Psoas muscle (tissue), 7 donors: ENCODE measurements at regions not wholly inside any gene's neighbourhood (a gene's known extent, or its start where the extent isn't known, plus 50 kb on each side); places are given as distances from the start of the nearest gene placed in this dataset.

Source experiments
- ATAC-seq, 4 donors: fragments of 200-7000 bp; cut with Tn5 transposase; one replicate each; pipeline ENCODE4 v1.9.1; 2020; ENCODE audit warnings: moderate library complexity in 3 of 4, mild to moderate bottlenecking in 2 of 4
- DNase-seq, 2 donors: peaks; one replicate each; pipeline ENCODE4 v3.0.0-alpha.2; 2020
- H3K27ac ChIP-seq: fragments of 200-600 bp; one replicate; pipeline ENCODE4 v1.8.0; 2022
- H3K27me3 ChIP-seq, 3 donors: fragments of 200-600 bp in 1 of 3; one replicate each; pipeline versions ENCODE4 v1.6.1 to v1.8.0; 2013 to 2022; ENCODE audit warnings: low read length in 2 of 3, mild to moderate bottlenecking in 2 of 3, moderate library complexity in 1 of 3; ENCODE audit not compliant: insufficient read depth in 3 of 3
- H3K36me3 ChIP-seq, 2 donors: fragments of 200-600 bp in 1 of 2; one replicate each; pipeline versions ENCODE4 v1.6.1 to v1.8.0; 2013 to 2022; ENCODE audit warnings: low read depth in 1 of 2, mild to moderate bottlenecking in 1 of 2, moderate library complexity in 1 of 2; ENCODE audit not compliant: insufficient read depth in 1 of 2
- H3K4me1 ChIP-seq: fragments of 200-600 bp; one replicate; pipeline ENCODE4 v1.8.0; 2022
- H3K4me3 ChIP-seq: fragments of 200-600 bp; one replicate; pipeline ENCODE4 v1.8.0; 2022; ENCODE audit warnings: mild to moderate bottlenecking
- H3K9me3 ChIP-seq: fragments of 200-600 bp; one replicate; pipeline ENCODE4 v1.8.0; 2022
- WGBS, 3 donors: extraction: QIAGEN DNeasy Blood & Tissue Kit; methylation state at CpG; one replicate each; pipeline versions ENCODE4 v1.1.6 to v1.1.7; 2013; 5-methylcytosine and 5-hydroxymethylcytosine counted together
- intact Hi-C, 2 donors: fragments of 100-400 bp; cut with DNase I; formaldehyde crosslinking; loops; one replicate each; pipeline versions ENCODE4 v1.11.0 to v1.14.2; 2022
- TF ChIP-seq, protein P1 (sequence below): fragments of 200-600 bp; IDR thresholded peaks from one replicate; pipeline ENCODE4 v1.8.0; 2022; ENCODE audit warnings: antibody characterized with exemption
- donor health status: healthy with polysubstance abuse.
- donor health status: DM: no; HTN: no; CAD: no; lungs with moderate emphysema.
- donor health status: Bipolar disorder and iron deficiency.
- donor health status: healthy.
- donor health status: DM: yes; HTN: yes; CAD: no.
- donor health status: DM: no; HTN: no; CAD: no.
- donor health status: DM: yes; HTN: yes; CAD: no.

DNA sequence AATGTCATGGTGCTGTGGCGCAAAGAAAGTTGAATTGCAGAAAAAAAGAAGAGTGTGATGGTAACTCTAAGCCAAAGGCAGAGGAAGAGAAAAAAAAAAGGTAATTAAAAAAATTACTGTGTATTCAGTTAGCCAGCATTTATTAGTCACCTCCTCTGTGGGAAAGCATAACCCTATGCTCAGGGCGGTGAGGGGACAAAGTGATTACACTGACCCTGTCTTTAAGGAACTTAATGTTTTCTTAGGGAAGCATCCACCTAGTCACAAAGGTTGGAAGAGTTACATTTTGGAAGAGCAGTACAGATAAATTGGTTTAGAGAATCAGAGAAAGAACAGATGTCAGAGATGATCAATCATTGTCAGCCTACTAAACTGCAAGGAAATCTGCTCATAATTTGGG is 410.3 kb downstream of the CDH11 start:
- no peaks in the 10 kb centered on the region for H3K9me3 ChIP-seq
- DNase-seq (no peak), ATAC-seq (no peak)
- TF ChIP-seq, protein P1, sequence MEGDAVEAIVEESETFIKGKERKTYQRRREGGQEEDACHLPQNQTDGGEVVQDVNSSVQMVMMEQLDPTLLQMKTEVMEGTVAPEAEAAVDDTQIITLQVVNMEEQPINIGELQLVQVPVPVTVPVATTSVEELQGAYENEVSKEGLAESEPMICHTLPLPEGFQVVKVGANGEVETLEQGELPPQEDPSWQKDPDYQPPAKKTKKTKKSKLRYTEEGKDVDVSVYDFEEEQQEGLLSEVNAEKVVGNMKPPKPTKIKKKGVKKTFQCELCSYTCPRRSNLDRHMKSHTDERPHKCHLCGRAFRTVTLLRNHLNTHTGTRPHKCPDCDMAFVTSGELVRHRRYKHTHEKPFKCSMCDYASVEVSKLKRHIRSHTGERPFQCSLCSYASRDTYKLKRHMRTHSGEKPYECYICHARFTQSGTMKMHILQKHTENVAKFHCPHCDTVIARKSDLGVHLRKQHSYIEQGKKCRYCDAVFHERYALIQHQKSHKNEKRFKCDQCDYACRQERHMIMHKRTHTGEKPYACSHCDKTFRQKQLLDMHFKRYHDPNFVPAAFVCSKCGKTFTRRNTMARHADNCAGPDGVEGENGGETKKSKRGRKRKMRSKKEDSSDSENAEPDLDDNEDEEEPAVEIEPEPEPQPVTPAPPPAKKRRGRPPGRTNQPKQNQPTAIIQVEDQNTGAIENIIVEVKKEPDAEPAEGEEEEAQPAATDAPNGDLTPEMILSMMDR, result no peak
- H3K4me3 ChIP-seq, result no peak overlapping the region
- no peak overlapping the region for H3K27ac ChIP-seq
- H3K36me3 ChIP-seq, result no peaks in the 10 kb centered on the region
- intact Hi-C loops, result no loop called here
- no peaks in the 10 kb centered on the region for H3K4me1 ChIP-seq
- no peaks in the 10 kb centered on the region for H3K27me3 ChIP-seq
- WGBS, 3 donors, result 86 to 97% (median 95%) methylated on average over 2 of the region's 2 CpGs

DNA sequence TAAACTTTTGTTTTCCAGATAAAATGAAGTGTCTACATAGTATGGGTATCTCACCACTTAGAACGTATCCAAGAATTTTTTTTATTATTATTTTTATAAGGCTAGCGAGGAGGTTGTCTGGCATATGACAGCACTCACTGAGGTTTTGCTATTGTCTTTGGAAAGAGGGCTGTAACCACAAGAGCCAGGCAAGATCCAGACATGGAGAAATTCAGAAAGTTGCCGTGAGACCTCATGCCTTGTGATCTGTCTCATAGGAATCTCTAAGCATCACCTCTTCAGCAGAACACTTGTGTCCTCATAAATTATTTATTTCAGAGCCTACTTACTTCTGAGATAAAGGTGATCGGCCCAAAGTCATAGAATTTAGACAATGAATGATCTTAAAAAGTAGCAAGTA is 410.8 kb downstream of the CDH11 start:
- WGBS, 3 donors, result 88 to 90% (median 89%) methylated on average over 4 of the region's 4 CpGs
- H3K27me3 ChIP-seq, result no peaks in the 10 kb centered on the region
- intact Hi-C loops, result no loop called here
- H3K27ac ChIP-seq, result no peak overlapping the region
- DNase-seq (no peak), ATAC-seq (no peak)
- H3K4me1 ChIP-seq, result no peaks in the 10 kb centered on the region
- no peak overlapping the region for H3K4me3 ChIP-seq
- H3K9me3 ChIP-seq, result no peaks in the 10 kb centered on the region
- H3K36me3 ChIP-seq, result no peaks in the 10 kb centered on the region
- TF ChIP-seq, protein P1, result no peak

DNA sequence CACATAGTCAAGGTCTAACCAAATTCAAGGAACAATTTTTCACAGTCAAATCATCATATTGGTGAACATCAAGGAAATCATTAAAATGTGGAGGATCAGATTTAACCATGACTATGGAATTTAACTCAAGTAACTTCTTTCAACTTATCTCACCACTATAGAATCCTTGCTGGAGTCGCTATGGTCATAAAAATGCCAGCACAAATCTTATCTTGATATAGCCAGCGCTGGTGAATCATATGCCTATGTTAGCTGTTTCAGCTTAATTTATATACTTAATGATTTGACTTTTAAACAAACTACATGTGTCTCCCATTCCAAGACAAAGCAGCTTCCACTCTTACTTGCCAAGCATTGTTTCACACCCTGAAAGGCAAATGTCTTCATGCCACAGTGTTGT is 416.4 kb downstream of the CDH11 start:
- Histone ChIP-seq H3K27ac (no peak overlapping the region), H3K4me3 (no peak overlapping the region), H3K9me3 (no peaks in the 10 kb centered on the region), H3K36me3 (no peaks in the 10 kb centered on the region), H3K4me1 (no peaks in the 10 kb centered on the region), H3K27me3 (no peaks in the 10 kb centered on the region)
- intact Hi-C loops, result no loop called here
- 41 to 61% (median 42%) methylated on average over 2 of the region's 2 CpGs for WGBS, 3 donors
- ATAC-seq (no peak), DNase-seq (no peak)
- TF ChIP-seq, protein P1, result no peak

DNA sequence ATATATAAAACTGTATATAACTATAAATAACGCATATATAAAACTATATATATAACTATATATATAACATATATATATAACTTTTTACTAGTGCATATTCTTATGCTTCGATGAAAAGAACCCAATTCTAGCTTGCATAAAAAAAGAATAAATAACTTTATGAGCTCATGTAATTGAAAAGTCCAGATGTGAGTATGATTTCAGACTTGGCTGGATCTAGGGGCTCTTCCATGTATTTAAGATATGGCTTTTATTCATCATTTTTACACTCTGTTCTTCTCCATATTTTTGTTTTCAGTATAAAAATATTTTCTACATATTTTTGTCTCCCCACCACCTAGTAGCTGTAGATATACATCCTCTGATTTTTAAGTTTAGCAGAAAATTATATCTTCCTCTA is 417.5 kb downstream of the CDH11 start:
- Histone ChIP-seq H3K36me3 (no peaks in the 10 kb centered on the region), H3K27me3 (no peaks in the 10 kb centered on the region), H3K4me3 (no peak overlapping the region), H3K4me1 (no peaks in the 10 kb centered on the region), H3K9me3 (no peaks in the 10 kb centered on the region), H3K27ac (no peak overlapping the region)
- TF ChIP-seq, protein P1, result no peak
- ATAC-seq, result no peak
- WGBS, 3 donors, result 80 to 84% (median 80%) methylated on average over 2 of the region's 2 CpGs
- intact Hi-C loops, result no loop called here
- no peak for DNase-seq

DNA sequence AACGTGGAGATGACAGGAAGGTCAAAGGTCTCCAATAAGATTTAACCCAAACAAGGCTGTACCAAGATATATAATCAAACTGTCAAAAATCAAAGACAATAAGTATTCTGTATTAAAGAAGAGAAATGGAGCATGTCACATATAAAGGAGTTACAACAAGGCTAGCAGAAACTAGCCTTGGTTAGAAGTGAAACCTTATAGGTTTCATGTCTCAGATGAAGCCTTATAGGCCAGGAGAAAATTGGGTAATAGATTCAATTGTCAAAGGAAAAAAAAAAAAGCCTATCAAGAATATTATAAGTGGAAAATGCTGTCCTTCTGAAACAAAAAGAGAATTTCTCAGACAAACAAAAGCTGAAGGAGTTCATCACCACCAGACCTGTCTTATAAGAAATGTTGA is 419.4 kb downstream of the CDH11 start:
- no peaks in the 10 kb centered on the region for H3K36me3 ChIP-seq
- intact Hi-C loops, result no loop called here
- WGBS, 3 donors, result 43 to 54% (median 45%) methylated on average over 1 of the region's 1 CpG
- no peaks in the 10 kb centered on the region for H3K27me3 ChIP-seq
- H3K4me3 ChIP-seq, result no peak overlapping the region
- TF ChIP-seq, protein P1, result no peak
- ATAC-seq (no peak), DNase-seq (no peak)
- no peaks in the 10 kb centered on the region for H3K4me1 ChIP-seq
- no peaks in the 10 kb centered on the region for H3K9me3 ChIP-seq
- H3K27ac ChIP-seq, result no peak overlapping the region
